HEK293 (cell line): ENCODE measurements at regions not wholly inside any gene's neighbourhood (a gene's known extent, or its start where the extent isn't known, plus 50 kb on each side); places are given as distances from the start of the nearest gene placed in this dataset.

Experiments used
- CTCF ChIA-PET: fragments of 350-600 bp; formaldehyde crosslinking; extraction: SDS; loops from one replicate; lab custom pipeline; 2021; ENCODE audit warnings: antibody characterized with exemption; lab: Yijun Ruan, JAX
- POLR2A ChIA-PET: fragments of 300-600 bp; formaldehyde crosslinking; extraction: SDS; loops from one replicate; lab custom pipeline; 2020; ENCODE audit warnings: antibody characterized with exemption, inconsistent platforms; lab: Yijun Ruan, JAX
- H3K27ac ChIP-seq: fragments of 200-500 bp; sonication (Bioruptor generic); 2 replicates; pipeline ENCODE4 v1.5.1; 2014; ENCODE audit warnings: low read depth, low read length, control low read depth, inconsistent platforms; ENCODE audit errors: extremely low read depth
- H3K36me3 ChIP-seq, 2 experiments: fragments of 200-500 bp in 1 of 2; sonication (Bioruptor generic) in 1 of 2; 1 replicate in 1 of 2; 2 replicates in 1 of 2; pipeline ENCODE4 v1.5.1; 2014 to 2017; ENCODE audit warnings: inconsistent platforms in 2 of 2, low read length in 2 of 2; ENCODE audit not compliant: control insufficient read depth in 2 of 2, insufficient read depth in 1 of 2
- H3K4me1 ChIP-seq: fragments of 200-500 bp; sonication (Bioruptor generic); 2 replicates; pipeline ENCODE4 v1.5.1; 2014; ENCODE audit warnings: mild to moderate bottlenecking, low read length, inconsistent platforms; ENCODE audit not compliant: control insufficient read depth, insufficient read depth
- H3K4me3 ChIP-seq: 2 replicates; pipeline ENCODE4 v1.5.1; 2011; ENCODE audit warnings: low read depth, mild to moderate bottlenecking, control low read depth, low read length, moderate library complexity
- H3K9me3 ChIP-seq: fragments of 200-500 bp; sonication (Bioruptor generic); 2 replicates; pipeline ENCODE4 v1.5.1; 2014; ENCODE audit warnings: low read depth, low read length, inconsistent platforms; ENCODE audit not compliant: control insufficient read depth, insufficient read depth
- KLF17 ChIP-seq: fragments of 450-650 bp; formaldehyde crosslinking; IDR thresholded peaks from 2 replicates; pipeline ENCODE4 v1.5.1; 2016; ENCODE audit warnings: missing biosample characterization, missing genetic modification characterization
- KLF8 ChIP-seq: fragments of 450-650 bp; formaldehyde crosslinking; IDR thresholded peaks from 2 replicates; pipeline ENCODE4 v1.5.1; 2016; ENCODE audit warnings: missing biosample characterization, missing genetic modification characterization
- PATZ1 ChIP-seq: fragments of 450-650 bp; formaldehyde crosslinking; IDR thresholded peaks from 2 replicates; pipeline ENCODE4 v1.5.1; 2016; ENCODE audit warnings: missing biosample characterization, missing genetic modification characterization
- SETDB1 ChIP-seq: IDR thresholded peaks from one replicate; pipeline ENCODE4 v1.6.1; 2017; ENCODE audit warnings: mild to moderate bottlenecking, low read length, moderate library complexity, mixed read lengths; ENCODE audit not compliant: insufficient read length
- WT1 ChIP-seq: fragments of 450-650 bp; formaldehyde crosslinking; IDR thresholded peaks from 2 replicates; pipeline ENCODE4 v1.5.1; 2016; ENCODE audit warnings: missing biosample characterization, missing genetic modification characterization
- YY2 ChIP-seq: fragments of 450-650 bp; formaldehyde crosslinking; IDR thresholded peaks from 2 replicates; pipeline ENCODE4 v1.5.1; 2016; ENCODE audit warnings: missing biosample characterization, missing genetic modification characterization
- ZBTB6 ChIP-seq: fragments of 450-650 bp; formaldehyde crosslinking; IDR thresholded peaks from 2 replicates; pipeline ENCODE4 v1.5.1; 2017; ENCODE audit warnings: missing biosample characterization, missing genetic modification characterization
- ZNF114 ChIP-seq: fragments of 450-650 bp; formaldehyde crosslinking; IDR thresholded peaks from 2 replicates; pipeline ENCODE4 v1.5.0; 2017; ENCODE audit warnings: missing biosample characterization, missing genetic modification characterization
- ZNF202 ChIP-seq: fragments of 450-650 bp; formaldehyde crosslinking; IDR thresholded peaks from 2 replicates; pipeline ENCODE4 v1.5.1; 2016; ENCODE audit warnings: missing biosample characterization, missing genetic modification characterization, borderline replicate concordance
- ZNF214 ChIP-seq: fragments of 450-650 bp; formaldehyde crosslinking; IDR thresholded peaks from 2 replicates; pipeline ENCODE4 v1.5.1; 2017; ENCODE audit warnings: missing biosample characterization, mild to moderate bottlenecking, missing genetic modification characterization, borderline replicate concordance
- ZNF26 ChIP-seq: fragments of 450-650 bp; formaldehyde crosslinking; IDR thresholded peaks from 2 replicates; pipeline ENCODE4 v1.5.1; 2016; ENCODE audit warnings: missing biosample characterization, missing genetic modification characterization
- ZNF292 ChIP-seq: fragments of 450-650 bp; formaldehyde crosslinking; IDR thresholded peaks from 2 replicates; pipeline ENCODE4 v1.5.1; 2016; ENCODE audit warnings: low read depth, missing biosample characterization, missing genetic modification characterization, borderline replicate concordance
- ZNF362 ChIP-seq: fragments of 450-650 bp; formaldehyde crosslinking; IDR thresholded peaks from 2 replicates; pipeline ENCODE4 v1.5.1; 2016; ENCODE audit warnings: missing biosample characterization, missing genetic modification characterization
- ZNF433 ChIP-seq: fragments of 450-650 bp; formaldehyde crosslinking; IDR thresholded peaks from 2 replicates; pipeline ENCODE4 v1.5.1; 2016; ENCODE audit warnings: missing biosample characterization, missing genetic modification characterization, low read depth
- ZNF521 ChIP-seq: fragments of 450-650 bp; formaldehyde crosslinking; IDR thresholded peaks from 2 replicates; pipeline ENCODE4 v1.5.1; 2017; ENCODE audit warnings: missing biosample characterization, mild to moderate bottlenecking, missing genetic modification characterization
- ZNF529 ChIP-seq: fragments of 450-650 bp; formaldehyde crosslinking; IDR thresholded peaks from 2 replicates; pipeline ENCODE4 v1.5.1; 2017; ENCODE audit warnings: missing genetic modification characterization, missing biosample characterization; ENCODE audit not compliant: insufficient replicate concordance
- ZNF548 ChIP-seq: fragments of 450-650 bp; formaldehyde crosslinking; IDR thresholded peaks from 2 replicates; pipeline ENCODE4 v1.5.1; 2016; ENCODE audit warnings: missing biosample characterization, missing genetic modification characterization
- ZNF549 ChIP-seq: fragments of 450-650 bp; IDR thresholded peaks from 2 replicates; pipeline ENCODE4 v1.5.1; 2018; ENCODE audit warnings: missing biosample characterization, missing genetic modification characterization, mild to moderate bottlenecking, inconsistent platforms, moderate library complexity
- ZNF621 ChIP-seq: fragments of 450-650 bp; formaldehyde crosslinking; IDR thresholded peaks from 2 replicates; pipeline ENCODE4 v1.5.1; 2017; ENCODE audit warnings: missing biosample characterization, missing genetic modification characterization
- ZNF624 ChIP-seq: fragments of 450-650 bp; formaldehyde crosslinking; IDR thresholded peaks from 2 replicates; pipeline ENCODE4 v1.5.1; 2017; ENCODE audit warnings: missing biosample characterization, missing genetic modification characterization
- ZNF677 ChIP-seq: fragments of 450-650 bp; IDR thresholded peaks from 2 replicates; pipeline ENCODE4 v1.5.0; 2018; ENCODE audit warnings: missing biosample characterization, mild to moderate bottlenecking, missing genetic modification characterization, moderate library complexity
- ZNF792 ChIP-seq: fragments of 450-650 bp; formaldehyde crosslinking; IDR thresholded peaks from 2 replicates; pipeline ENCODE4 v1.5.1; 2016; ENCODE audit warnings: missing biosample characterization, missing genetic modification characterization

- POLR2A ChIA-PET, result no interaction called here
- no peak overlapping the region for H3K4me3 ChIP-seq
- H3K27ac ChIP-seq, result no peak overlapping the region
- no peaks in the 10 kb centered on the region for H3K9me3 ChIP-seq
- no peaks in the 10 kb centered on the region for H3K4me1 ChIP-seq
- TF ChIP-seq WT1 (tag by site-specific recombination) (no peak), ZNF292 (tag by site-specific recombination) (no peak), ZNF549 (no peak), ZNF114 (tag by site-specific recombination) (no peak), ZNF529 (no peak), ZNF621 (tag by site-specific recombination) (no peak), SETDB1 (no peak), ZNF548 (no peak)
- TF ChIP-seq, all 188 proteins: peak for 0
- H3K36me3 ChIP-seq, result no peaks in the 10 kb centered on the region
- CTCF ChIA-PET, result no interaction called here
Observed at GRCh38 chr9:71465392-71465791, 302.9 kb downstream of the CEMIP2 start.

GRCh38 chr9:71459082-71459481 lies 309.2 kb downstream of the CEMIP2 start:
- TF ChIP-seq ZNF433 (tag by site-specific recombination) (no peak), ZNF677 (tag by site-specific recombination) (no peak), ZBTB6 (tag by site-specific recombination) (no peak), ZNF362 (tag by site-specific recombination) (no peak), ZNF521 (tag by site-specific recombination) (no peak), ZNF202 (no peak), ZNF214 (tag by site-specific recombination) (no peak), KLF17 (tag by site-specific recombination) (no peak), ZNF792 (tag by site-specific recombination) (no peak), KLF8 (tag by site-specific recombination) (no peak), PATZ1 (no peak), ZNF26 (no peak), ZNF624 (tag by site-specific recombination) (no peak), ZNF549 (no peak), YY2 (tag by site-specific recombination) (no peak), ZNF292 (tag by site-specific recombination) (no peak)
- CTCF ChIA-PET, result no interaction called here
- no peaks in the 10 kb centered on the region for H3K9me3 ChIP-seq
- H3K36me3 ChIP-seq, result no peaks in the 10 kb centered on the region
- POLR2A ChIA-PET, result no interaction called here
- H3K4me1 ChIP-seq, result no peaks in the 10 kb centered on the region
- H3K4me3 ChIP-seq, result no peak overlapping the region
- H3K27ac ChIP-seq, result no peak overlapping the region
